A549 (cell line): ENCODE measurements at regions not wholly inside any gene's neighbourhood (a gene's known extent, or its start where the extent isn't known, plus 50 kb on each side); places are given as distances from the start of the nearest gene placed in this dataset.

Experiments
- ATAC-seq, 2 experiments: fragments of 200-7000 bp in 1 of 2; fragments of >200 bp in 1 of 2; cut with Nextera tagmentation in 1 of 2; cut with Tn5 transposase in 1 of 2; 3 replicates each; pipeline versions ENCODE4 v1.8.0 to v1.9.1; 2018 to 2020; ENCODE audit warnings: mild to moderate bottlenecking in 1 of 2, moderate library complexity in 1 of 2
- CTCF ChIA-PET: fragments of 300-600 bp; sonication (Branson Sonifier 250); formaldehyde crosslinking; extraction: SDS; loops from one replicate; lab custom pipeline; 2021; ENCODE audit warnings: antibody characterized with exemption, inconsistent platforms; lab: Yijun Ruan, JAX
- POLR2A ChIA-PET: fragments of 350-600 bp; formaldehyde crosslinking; extraction: SDS; loops from one replicate; lab custom pipeline; 2021; ENCODE audit warnings: antibody characterized with exemption, inconsistent platforms; lab: Yijun Ruan, JAX
- DNase-seq, 2 experiments: peaks; one replicate each; pipeline versions ENCODE4 v3.0.0 to v3.0.0-alpha.2; 2011 to 2016; ENCODE audit warnings: low read depth in 1 of 2, low spot score in 1 of 2
- FAIRE-seq: peaks from 2 replicates; lab custom pipeline; 2011; peaks lifted over from hg19 to GRCh38; lab: Jason Lieb, UNC
- H3K27ac ChIP-seq, 2 experiments: fragments of >200 bp; sonication (Bioruptor Twin); formaldehyde crosslinking; 3 replicates each; pipeline ENCODE4 v1.5.1; 2016 to 2017
- H3K4me1 ChIP-seq: fragments of >200 bp; sonication (Bioruptor Twin); formaldehyde crosslinking; 3 replicates; pipeline ENCODE4 v1.6.1; 2016
- H3K4me2 ChIP-seq: fragments of >200 bp; sonication (Bioruptor Twin); formaldehyde crosslinking; 3 replicates; pipeline ENCODE4 v1.6.1; 2016
- H3K4me3 ChIP-seq: fragments of >200 bp; sonication (Bioruptor Twin); formaldehyde crosslinking; 3 replicates; pipeline ENCODE4 v1.5.1; 2016
- H3K9me3 ChIP-seq: fragments of >200 bp; sonication (Bioruptor Twin); formaldehyde crosslinking; 3 replicates; pipeline ENCODE4 v1.6.1; 2016
- BHLHE40 ChIP-seq: IDR thresholded peaks from 2 replicates; pipeline ENCODE4 v1.6.1; 2012; ENCODE audit warnings: low read depth, low read length, inconsistent platforms
- CBX2 ChIP-seq: fragments of 200-600 bp; sonication (generic); IDR thresholded peaks from 2 replicates; pipeline ENCODE4 v1.6.1; 2016; ENCODE audit warnings: low read depth, mild to moderate bottlenecking, borderline replicate concordance
- CBX8 ChIP-seq: fragments of 200-600 bp; sonication (generic); IDR thresholded peaks from 2 replicates; pipeline ENCODE4 v1.6.1; 2016
- CEBPB ChIP-seq, 2 experiments: fragments of >200 bp in 1 of 2; sonication (Bioruptor Twin) in 1 of 2; formaldehyde crosslinking in 1 of 2; IDR thresholded peaks; 2 replicates each; pipeline ENCODE4 v1.6.1; 2012 to 2016
- CHD2 ChIP-seq: fragments of 150-350 bp; IDR thresholded peaks from 2 replicates; pipeline ENCODE4 v1.6.1; 2014; ENCODE audit warnings: low read length; ENCODE audit not compliant: partially characterized antibody
- EHF ChIP-seq: fragments of 250-450 bp; sonication (Bioruptor Pico); IDR thresholded peaks from 2 replicates; pipeline ENCODE4 v1.5.0; 2020; ENCODE audit warnings: mild to moderate bottlenecking
- EHMT2 ChIP-seq: fragments of 200-600 bp; sonication (generic); IDR thresholded peaks from 2 replicates; pipeline ENCODE4 v1.6.1; 2016; ENCODE audit warnings: antibody characterized with exemption, low read depth, mild to moderate bottlenecking, moderate library complexity
- EP300 ChIP-seq, 2 experiments: fragments of >200 bp; sonication (Bioruptor Twin); formaldehyde crosslinking; IDR thresholded peaks; 2 replicates in 1 of 2; 3 replicates in 1 of 2; pipeline ENCODE4 v1.6.1; 2016 to 2017
- FOXS1 ChIP-seq: fragments of 250-450 bp; sonication (Bioruptor Pico); IDR thresholded peaks from 2 replicates; pipeline ENCODE4 v1.5.0; 2020; ENCODE audit warnings: mild to moderate bottlenecking, moderate library complexity
- HOXA7 ChIP-seq: fragments of 250-450 bp; sonication (Bioruptor Pico); IDR thresholded peaks from 2 replicates; pipeline ENCODE4 v1.5.0; 2020; ENCODE audit warnings: mild to moderate bottlenecking, moderate library complexity
- HOXB13 ChIP-seq: fragments of 250-450 bp; sonication (Bioruptor Pico); IDR thresholded peaks from 2 replicates; pipeline ENCODE4 v1.5.0; 2020; ENCODE audit warnings: low read depth, mild to moderate bottlenecking, moderate library complexity
- HOXB5 ChIP-seq: fragments of 250-450 bp; sonication (Bioruptor Pico); IDR thresholded peaks from 2 replicates; pipeline ENCODE4 v1.5.0; 2020; ENCODE audit warnings: mild to moderate bottlenecking, moderate library complexity
- JUNB ChIP-seq: fragments of >200 bp; sonication (Bioruptor Twin); formaldehyde crosslinking; IDR thresholded peaks from 2 replicates; pipeline ENCODE4 v1.6.1; 2016
- KDM1A ChIP-seq: fragments of 200-600 bp; sonication (generic); IDR thresholded peaks from 2 replicates; pipeline ENCODE4 v1.6.1; 2016; ENCODE audit warnings: low read depth, mild to moderate bottlenecking
- MYC ChIP-seq: IDR thresholded peaks from 2 replicates; pipeline ENCODE4 v1.6.1; 2012; ENCODE audit warnings: mild to moderate bottlenecking, inconsistent platforms, low read length, improper control_type of control experiment, borderline replicate concordance
- NPAS2 ChIP-seq: fragments of 250-450 bp; sonication (Bioruptor Pico); IDR thresholded peaks from 2 replicates; pipeline ENCODE4 v1.8.0; 2022; ENCODE audit warnings: mild to moderate bottlenecking, moderate library complexity, borderline replicate concordance
- NR3C1 ChIP-seq: fragments of >200 bp; sonication (Bioruptor Twin); formaldehyde crosslinking; IDR thresholded peaks from 3 replicates; pipeline ENCODE4 v1.6.1; 2017
- PHF8 ChIP-seq: fragments of 200-600 bp; sonication (generic); IDR thresholded peaks from 2 replicates; pipeline ENCODE4 v1.6.1; 2016; ENCODE audit warnings: low read depth, mild to moderate bottlenecking, antibody characterized with exemption, moderate library complexity, borderline replicate concordance
- POLR2A ChIP-seq: IDR thresholded peaks from 2 replicates; pipeline ENCODE4 v1.6.1; 2012; ENCODE audit warnings: mild to moderate bottlenecking, low read length
- RARB ChIP-seq: fragments of 250-450 bp; sonication (Bioruptor Pico); IDR thresholded peaks from 2 replicates; pipeline ENCODE4 v1.8.0; 2021; ENCODE audit warnings: mild to moderate bottlenecking, moderate library complexity
- RFX5 ChIP-seq: fragments of 450-650 bp; IDR thresholded peaks from 2 replicates; pipeline ENCODE4 v1.7.1; 2014; ENCODE audit warnings: antibody characterized with exemption, mild to moderate bottlenecking, moderate library complexity
- RNF2 ChIP-seq: fragments of 200-600 bp; sonication (generic); IDR thresholded peaks from 2 replicates; pipeline ENCODE4 v1.6.1; 2016; ENCODE audit warnings: low read depth, mild to moderate bottlenecking, antibody characterized with exemption, moderate library complexity, borderline replicate concordance
- TP53 ChIP-seq: fragments of 250-450 bp; sonication (Bioruptor Pico); IDR thresholded peaks from 2 replicates; pipeline ENCODE4 v1.5.0; 2021; ENCODE audit warnings: mild to moderate bottlenecking, moderate library complexity
- ZNF302 ChIP-seq: fragments of 250-450 bp; sonication (Bioruptor Pico); IDR thresholded peaks from 2 replicates; pipeline ENCODE4 v1.9.0; 2021; ENCODE audit warnings: inconsistent platforms, mild to moderate bottlenecking, moderate library complexity
- WGBS: methylation state at CpG from one replicate; pipeline ENCODE4 v1.1.6; 2017; ENCODE audit errors: missing lambda C conversion rate; 5-methylcytosine and 5-hydroxymethylcytosine counted together
- TF ChIP-seq, protein P1 (sequence below): fragments of >200 bp; sonication (Bioruptor Twin); formaldehyde crosslinking; IDR thresholded peaks from 2 replicates; pipeline ENCODE4 v1.6.1; 2016
- TF ChIP-seq, protein P2 (sequence below): fragments of 450-650 bp; IDR thresholded peaks from 2 replicates; pipeline ENCODE4 v1.6.1; 2014; ENCODE audit warnings: antibody characterized with exemption

DNA sequence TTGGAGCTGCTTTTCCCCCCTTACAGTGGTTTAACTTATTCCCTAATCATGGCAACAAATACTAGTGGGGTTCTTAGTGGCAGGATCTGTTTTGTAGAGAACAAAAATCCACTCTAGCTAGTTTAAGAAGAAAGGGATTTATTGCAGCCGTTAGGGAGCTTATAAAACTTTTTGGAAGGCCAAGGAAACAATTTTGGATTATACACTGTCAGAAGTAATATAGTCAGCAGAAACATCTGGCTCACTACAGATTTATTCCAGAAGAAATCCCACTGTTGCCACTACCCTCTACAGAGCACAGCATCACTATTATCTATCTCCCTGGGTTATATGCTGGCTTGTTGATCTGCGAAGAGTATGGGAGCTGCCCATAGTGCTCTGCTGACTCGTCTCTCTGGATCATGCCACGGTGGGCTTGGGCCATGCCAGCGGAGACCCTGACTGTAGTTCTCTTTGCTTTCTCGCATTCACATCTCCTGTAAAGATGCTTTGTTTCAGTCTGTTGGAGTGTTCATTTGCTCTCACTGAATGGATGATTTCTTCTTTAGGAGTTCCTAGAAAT lies 107.5 kb downstream of the ODF2L start:
- Histone ChIP-seq H3K27ac (no peak overlapping the region), H3K4me2 (no peak overlapping the region), H3K4me1 (no peaks in the 10 kb centered on the region), H3K4me3 (no peak overlapping the region), H3K9me3 (no peaks in the 10 kb centered on the region)
- FAIRE-seq, result no peak
- no peak for DNase-seq
- no peak for ATAC-seq
- TF ChIP-seq EP300 (IDR thresholded peaks at IDR 0.05) (no peak), JUNB (no peak), MYC (no peak), EHF (CRISPR knock-in tag) (no peak), RARB (CRISPR knock-in tag) (no peak), EHMT2 (no peak), ZNF302 (no peak)
- ChIA-PET POLR2A (no interaction called here), CTCF (no interaction called here)
- WGBS, result 29% methylated on average over 6 of the region's 6 CpGs

DNA sequence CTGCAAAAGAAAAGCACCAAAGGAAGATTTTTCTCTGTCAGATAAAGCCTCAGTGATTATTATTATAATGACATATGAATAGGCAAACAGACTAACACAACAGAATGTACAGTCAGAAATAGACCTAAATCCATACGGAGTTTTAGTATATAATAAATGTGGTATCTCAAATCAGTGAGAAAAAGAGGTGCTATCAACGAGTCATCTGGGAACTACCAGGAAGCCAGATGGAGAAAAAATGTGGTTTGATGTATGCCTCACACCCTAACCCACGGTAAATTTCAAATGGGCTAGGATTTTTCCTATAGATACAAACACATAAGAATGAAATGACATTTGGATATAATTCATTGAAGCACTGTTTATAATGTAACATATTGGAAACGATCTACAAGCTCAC lies 110.3 kb downstream of the ODF2L start:
- no peak for FAIRE-seq
- CTCF ChIA-PET, result no interaction called here
- H3K4me1 ChIP-seq, result no peaks in the 10 kb centered on the region

DNA sequence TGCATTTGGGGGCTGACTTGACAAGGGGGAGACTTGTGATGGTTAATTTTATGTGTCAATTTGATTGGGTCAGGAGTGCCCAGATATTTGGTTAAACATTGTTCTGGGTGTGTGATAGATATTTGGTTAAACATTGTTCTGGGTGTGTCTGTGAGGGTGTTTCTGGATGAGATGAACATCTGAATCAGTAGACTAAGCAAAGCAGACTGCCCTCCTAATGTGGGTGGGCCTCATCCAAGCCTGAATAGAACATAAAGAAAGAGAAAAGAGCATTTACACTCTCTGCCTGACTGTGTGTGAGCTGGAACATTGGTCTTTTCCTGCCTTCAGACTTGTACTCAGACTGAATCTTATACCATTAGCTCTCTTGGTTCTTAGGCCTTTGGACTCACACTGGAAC lies 113.5 kb downstream of the ODF2L start:
- no peak for TF ChIP-seq NPAS2
- TF ChIP-seq HOXA7 (CRISPR knock-in tag), result no peak
- TF ChIP-seq, all 56 proteins: peak for 0
- no peak for DNase-seq
- Histone ChIP-seq H3K4me3 (no peak overlapping the region), H3K4me2 (no peak overlapping the region), H3K9me3 (no peaks in the 10 kb centered on the region), H3K27ac (no peak overlapping the region), H3K4me1 (no peaks in the 10 kb centered on the region)
- POLR2A ChIA-PET, result no interaction called here
- FAIRE-seq, result no peak
- no peak for ATAC-seq
- CTCF ChIA-PET, result no interaction called here

More for the DNA sequence above, 110.3 kb downstream of the ODF2L start:
- no peak for ATAC-seq
- no peaks in the 10 kb centered on the region for H3K9me3 ChIP-seq
- TF ChIP-seq FOXS1 (CRISPR knock-in tag) (no peak), RNF2 (no peak), HOXB5 (CRISPR knock-in tag) (no peak), BHLHE40 (no peak), RFX5 (no peak), PHF8 (no peak), CBX8 (no peak), TP53 (CRISPR knock-in tag) (no peak), CBX2 (no peak), NR3C1 (no peak), HOXB13 (CRISPR knock-in tag) (no peak), CHD2 (no peak), POLR2A (no peak), KDM1A (no peak), NPAS2 (no peak), CEBPB (IDR thresholded peaks at IDR 0.05) (no peak)
- TF ChIP-seq, protein P1, sequence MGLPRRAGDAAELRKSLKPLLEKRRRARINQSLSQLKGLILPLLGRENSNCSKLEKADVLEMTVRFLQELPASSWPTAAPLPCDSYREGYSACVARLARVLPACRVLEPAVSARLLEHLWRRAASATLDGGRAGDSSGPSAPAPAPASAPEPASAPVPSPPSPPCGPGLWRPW, result no peak
- TF ChIP-seq, protein P2, sequence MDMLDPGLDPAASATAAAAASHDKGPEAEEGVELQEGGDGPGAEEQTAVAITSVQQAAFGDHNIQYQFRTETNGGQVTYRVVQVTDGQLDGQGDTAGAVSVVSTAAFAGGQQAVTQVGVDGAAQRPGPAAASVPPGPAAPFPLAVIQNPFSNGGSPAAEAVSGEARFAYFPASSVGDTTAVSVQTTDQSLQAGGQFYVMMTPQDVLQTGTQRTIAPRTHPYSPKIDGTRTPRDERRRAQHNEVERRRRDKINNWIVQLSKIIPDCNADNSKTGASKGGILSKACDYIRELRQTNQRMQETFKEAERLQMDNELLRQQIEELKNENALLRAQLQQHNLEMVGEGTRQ, result no peak
- H3K27ac ChIP-seq, result no peak overlapping the region
- POLR2A ChIA-PET, result no interaction called here
- no peak overlapping the region for H3K4me3 ChIP-seq
- no peak overlapping the region for H3K4me2 ChIP-seq
- WGBS, result 24% methylated on average over 4 of the region's 4 CpGs
- no peak for DNase-seq
